DMS79 (cell line): ENCODE measurements at regions not wholly inside any gene's neighbourhood (a gene's known extent, or its start where the extent isn't known, plus 50 kb on each side); places are given as distances from the start of the nearest gene placed in this dataset.

Source experiments
- DNase-seq: peaks from one replicate; lab custom pipeline; 2025; lab: John Stamatoyannopoulos, UW

- no peak for DNase-seq
Observed at GRCh38 chr6:104187616-104188015, 672.1 kb downstream of the HACE1 start.

- DNase-seq = no peak
Observed at GRCh38 chr6:104186831-104187230, 672.9 kb downstream of the HACE1 start.

GRCh38 chr6:104183816-104184435, 675.8 kb downstream of the HACE1 start:
- DNase-seq = no peak

- no peak for DNase-seq
Observed at GRCh38 chr6:104182811-104183210, 676.9 kb downstream of the HACE1 start.

- no peak for DNase-seq
Observed at GRCh38 chr6:104173668-104174067, 686.1 kb downstream of the HACE1 start.

GRCh38 chr6:104170401-104170800, 689.3 kb downstream of the HACE1 start:
- DNase-seq = no peak

GRCh38 chr6:104166055-104166668, 693.6 kb downstream of the HACE1 start:
- no peak for DNase-seq

- DNase-seq = no peak
Observed at GRCh38 chr6:104162036-104162669, 697.6 kb downstream of the HACE1 start.

- no peak for DNase-seq
Observed at GRCh38 chr6:104159045-104159618, 700.6 kb downstream of the HACE1 start.

GRCh38 chr6:104143757-104144156, 716.0 kb downstream of the HACE1 start:
- no peak for DNase-seq

- DNase-seq = no peak
Observed at GRCh38 chr6:104134876-104135275, 724.8 kb downstream of the HACE1 start.

- no peak for DNase-seq
Observed at GRCh38 chr6:104130343-104130742, 729.4 kb downstream of the HACE1 start.

- DNase-seq = no peak
Observed at GRCh38 chr6:104126315-104127005, 733.3 kb downstream of the HACE1 start.

GRCh38 chr6:104123227-104123626, 736.5 kb downstream of the HACE1 start:
- DNase-seq = no peak

- DNase-seq = no peak
Observed at GRCh38 chr6:104118274-104118673, 741.4 kb downstream of the HACE1 start.

GRCh38 chr6:104109806-104110205, 749.9 kb downstream of the HACE1 start:
- no peak for DNase-seq

- no peak for DNase-seq
Observed at GRCh38 chr6:104108634-104109033, 751.1 kb downstream of the HACE1 start.

GRCh38 chr6:104095661-104096416, 763.9 kb downstream of the HACE1 start:
- DNase-seq = peak; percentile 81

- DNase-seq = no peak
Observed at GRCh38 chr6:104087765-104088164, 772.0 kb downstream of the HACE1 start.

GRCh38 chr6:104068281-104068680, 791.4 kb downstream of the HACE1 start:
- no peak for DNase-seq

GRCh38 chr6:104064876-104065275, 794.8 kb downstream of the HACE1 start:
- DNase-seq = no peak

- DNase-seq = no peak
Observed at GRCh38 chr6:104050455-104050854, 809.3 kb downstream of the HACE1 start.
